HG02973 (cell line): ENCODE measurements at regions not wholly inside any gene's neighbourhood (a gene's known extent, or its start where the extent isn't known, plus 50 kb on each side); places are given as distances from the start of the nearest gene placed in this dataset.
"Not testable (repeated sequence)": the region's sequence is repeated elsewhere in the genome, so short reads cannot be mapped to it uniquely, and the experiment has no call there.

ENCODE experiments used
- ATAC-seq: cut with Tn5 transposase; IDR thresholded peaks from one replicate; pipeline ENCODE4 v1.9.1; 2021; ENCODE audit warnings: moderate library complexity; ENCODE audit not compliant: unreplicated experiment

DNA sequence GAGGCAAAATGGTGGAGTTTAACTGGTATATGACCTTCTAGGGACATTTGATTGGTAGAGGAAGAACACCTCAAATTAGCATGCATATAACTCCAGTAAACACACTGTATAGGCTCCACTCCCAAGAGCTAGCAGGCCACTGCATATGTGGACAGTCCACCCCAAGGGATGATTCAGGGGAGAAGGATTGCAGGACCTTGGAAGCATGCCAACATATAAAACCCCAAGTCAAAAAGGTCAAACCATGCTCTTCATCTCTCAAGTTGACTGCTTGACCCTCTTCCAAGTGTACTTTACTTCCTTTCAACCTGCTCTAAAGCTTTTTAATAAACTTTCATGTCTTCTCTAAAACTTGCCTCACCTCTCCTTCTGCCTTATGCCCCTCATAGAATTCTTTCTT is 459.9 kb upstream of the CCDC179 start:
- ATAC-seq = no peak

DNA sequence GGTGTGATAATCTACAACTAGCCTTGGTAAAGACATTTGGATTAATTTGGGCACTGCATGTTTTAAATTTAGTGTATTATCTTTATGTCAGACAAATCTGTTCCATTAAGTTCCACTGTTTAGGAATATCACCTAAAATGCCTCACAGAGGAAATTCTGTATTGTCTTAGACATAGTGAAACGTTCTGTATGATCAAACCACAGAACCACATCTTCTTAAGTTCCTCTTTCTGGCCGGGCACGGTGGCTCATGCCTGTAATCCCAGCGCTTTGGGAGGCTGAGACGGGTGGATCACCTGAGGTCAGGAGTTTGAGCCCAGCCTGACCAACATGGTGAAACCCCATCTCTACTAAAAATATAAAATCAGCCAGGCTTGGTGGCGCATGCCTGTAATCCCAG is 475.3 kb upstream of the CCDC179 start:
- not testable (repeated sequence) for ATAC-seq

DNA sequence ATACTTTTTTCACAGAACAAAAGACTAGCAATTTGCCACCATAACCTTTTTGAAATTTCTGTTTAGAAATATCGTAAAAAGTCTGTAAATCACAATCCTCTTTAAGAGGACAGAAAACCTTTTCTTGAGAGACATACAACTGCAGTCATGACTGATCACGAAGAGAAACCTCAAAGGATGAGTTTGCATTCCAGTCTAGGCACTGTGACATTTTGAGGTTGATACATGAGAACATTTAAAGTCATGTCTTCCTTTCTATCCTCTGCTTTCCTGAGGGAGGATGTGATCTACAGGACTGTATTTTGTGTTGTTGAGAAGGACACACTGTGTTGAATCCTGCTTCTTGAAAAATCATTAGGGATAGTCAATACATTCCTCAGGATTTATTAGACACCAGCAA is 476.7 kb upstream of the CCDC179 start:
- no peak for ATAC-seq

DNA sequence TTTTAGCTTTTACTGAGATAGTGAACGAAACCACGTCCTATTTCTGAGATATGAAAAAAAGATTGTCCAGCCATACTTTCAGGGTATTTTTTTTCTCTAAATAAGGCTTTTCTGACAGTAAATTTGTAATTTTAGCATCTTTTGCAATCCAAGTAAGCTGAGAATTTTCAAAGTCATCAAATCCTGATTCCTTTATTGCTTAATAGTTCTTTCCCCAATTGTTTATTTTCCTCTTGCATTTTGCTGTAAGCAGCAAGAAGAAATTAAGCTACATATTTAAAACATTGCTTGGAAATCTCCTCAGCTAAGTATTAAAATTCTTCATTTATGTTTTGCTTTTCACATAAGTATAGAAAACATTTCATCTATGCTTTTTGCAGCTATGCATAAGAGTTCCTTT is 493.3 kb upstream of the CCDC179 start:
- ATAC-seq = no peak

DNA sequence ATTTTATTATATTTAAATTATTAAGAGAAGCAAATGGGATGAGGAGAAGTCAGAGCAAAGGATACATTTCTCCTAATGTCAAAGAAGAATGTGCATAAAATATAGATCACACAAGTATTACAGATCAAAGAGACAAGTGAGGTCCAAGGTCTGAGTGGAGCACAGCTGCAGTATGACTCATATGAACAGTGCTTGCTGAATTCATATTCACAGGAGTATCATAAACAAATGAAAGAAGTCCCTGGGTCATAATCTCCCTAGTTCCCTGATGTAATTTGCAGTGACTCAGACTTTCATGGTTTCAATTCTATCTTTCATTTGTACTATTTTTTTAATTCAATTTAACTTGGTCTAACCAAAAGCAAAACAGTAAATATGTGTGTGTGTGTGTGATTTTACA is 499.0 kb upstream of the CCDC179 start:
- ATAC-seq = no peak

DNA sequence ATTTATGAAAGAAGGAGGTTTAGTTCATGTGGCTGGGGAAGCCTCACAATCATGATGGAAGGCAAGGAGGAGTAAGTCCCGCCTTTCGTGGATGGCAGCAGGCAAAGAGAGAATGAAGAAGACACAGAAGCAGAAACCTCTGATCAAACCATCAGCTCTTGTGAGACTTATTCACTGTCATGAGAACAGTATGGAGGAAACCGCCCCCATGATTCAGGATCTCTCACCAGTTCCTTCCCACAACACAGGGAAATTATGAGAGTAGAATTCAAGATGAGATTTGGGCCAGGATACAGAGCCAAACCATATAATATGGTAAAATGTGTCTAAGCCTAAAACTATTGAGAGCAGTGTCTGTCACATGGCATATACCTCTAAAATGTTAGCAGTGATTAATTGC is 503.8 kb upstream of the CCDC179 start:
- no peak for ATAC-seq

DNA sequence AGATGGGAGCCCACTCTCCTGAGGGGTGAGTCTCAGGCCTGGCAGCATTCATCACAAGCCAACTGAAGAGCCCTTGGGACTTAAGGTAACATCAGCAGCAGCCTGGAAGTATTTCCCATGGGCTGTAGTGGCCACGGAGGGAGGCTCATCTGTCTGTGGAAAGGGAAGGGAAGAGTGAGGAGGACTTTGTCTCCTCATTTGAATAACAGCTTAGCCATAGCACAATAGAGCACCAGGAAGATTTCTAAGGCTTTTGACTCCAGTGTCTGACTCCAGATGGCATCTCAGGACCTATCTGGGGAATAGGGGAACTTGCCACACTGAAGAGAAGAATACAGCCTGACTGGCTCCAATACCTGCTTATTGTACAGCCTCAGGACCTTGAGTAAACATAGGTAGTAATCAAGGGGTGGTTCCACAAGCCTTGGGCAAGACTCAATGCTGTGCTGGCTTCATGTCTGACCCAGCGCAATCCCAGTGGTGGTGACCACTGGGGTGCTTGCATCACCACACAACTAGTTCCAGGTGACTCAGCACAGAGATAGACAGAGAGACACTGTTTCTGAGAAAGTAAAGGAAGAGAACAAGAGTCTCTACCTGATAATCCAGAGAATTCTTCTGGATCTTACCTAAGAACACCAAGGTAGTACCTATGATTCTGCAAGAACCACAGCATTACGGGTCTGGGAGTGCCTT is 510.5 kb upstream of the CCDC179 start:
- no peak for ATAC-seq

DNA sequence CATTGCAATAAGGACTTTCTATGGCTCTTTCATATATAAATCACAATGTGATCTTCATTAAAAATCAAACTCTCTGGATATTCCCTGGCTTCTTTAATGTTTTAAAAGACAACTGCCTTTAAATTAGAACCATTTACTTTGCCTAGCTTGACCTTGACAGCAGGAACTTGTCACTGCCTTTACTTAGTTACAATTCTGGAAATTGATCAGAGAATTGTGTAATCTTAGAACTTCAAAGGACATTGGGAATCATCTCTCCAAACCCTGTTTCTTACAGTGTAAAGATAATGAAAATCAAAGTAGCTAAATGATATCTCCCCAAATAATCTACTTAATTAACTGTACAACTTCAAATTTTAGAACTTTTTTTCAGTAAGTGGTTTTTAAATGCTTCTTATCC is 517.6 kb upstream of the CCDC179 start:
- no peak for ATAC-seq

DNA sequence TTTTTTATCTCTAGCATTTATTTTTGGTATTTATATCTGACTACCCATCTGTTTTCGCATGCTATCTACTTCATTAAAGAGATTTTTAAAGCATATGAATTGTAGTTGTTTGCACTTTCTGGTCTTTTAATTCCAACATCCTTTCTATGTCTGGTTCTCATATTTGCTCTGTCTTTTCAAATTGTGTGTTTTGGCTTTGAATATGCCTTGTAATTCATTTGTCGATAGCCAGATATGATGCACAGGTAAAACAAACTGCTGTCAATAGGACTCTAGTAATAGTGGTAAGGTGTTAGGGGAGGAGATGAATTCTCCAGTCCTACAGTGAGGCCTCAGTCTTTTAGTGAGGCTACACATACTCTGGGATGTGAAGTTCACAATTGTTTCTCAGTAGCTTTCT is 530.8 kb upstream of the CCDC179 start:
- ATAC-seq = no peak

DNA sequence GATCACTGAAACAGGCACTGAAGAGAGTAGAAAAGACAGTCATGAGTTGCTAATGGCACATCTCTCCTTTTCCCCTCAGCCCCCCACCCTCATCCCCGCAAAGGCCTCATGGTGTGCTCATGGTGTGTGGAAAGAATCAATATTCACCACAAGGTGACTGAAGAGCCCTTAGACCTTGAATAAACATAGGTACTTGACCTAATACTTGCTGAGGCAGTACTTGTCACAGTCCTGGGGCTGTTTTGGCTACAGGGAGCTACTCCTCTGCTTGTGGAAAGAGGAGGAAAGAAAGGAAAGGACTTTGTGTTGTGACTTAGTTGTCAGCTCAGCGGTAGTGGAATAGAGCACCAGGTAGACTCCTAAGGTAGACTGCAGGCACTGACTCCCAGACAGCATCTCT is 537.8 kb upstream of the CCDC179 start:
- no peak for ATAC-seq

DNA sequence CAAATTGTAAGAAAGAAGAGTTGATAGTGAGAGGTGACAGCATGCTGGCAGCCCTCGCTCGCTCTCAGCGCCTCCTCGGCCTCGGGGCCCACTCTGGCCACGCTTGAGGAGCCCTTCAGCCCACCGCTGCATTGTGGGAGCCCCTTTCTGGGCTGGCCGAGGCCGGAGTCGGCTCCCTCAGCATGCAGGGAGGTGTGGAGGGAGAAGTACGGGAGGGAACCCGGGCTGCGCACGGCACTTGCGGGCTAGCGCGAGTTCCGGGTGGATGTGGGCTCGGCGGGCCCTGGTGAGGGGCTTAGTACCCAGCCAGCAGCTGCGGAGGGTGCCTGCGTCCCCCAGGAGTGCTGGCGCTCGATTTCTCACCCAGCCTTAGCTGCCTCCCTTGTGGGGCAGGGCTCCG is 539.7 kb upstream of the CCDC179 start:
- ATAC-seq = no peak

DNA sequence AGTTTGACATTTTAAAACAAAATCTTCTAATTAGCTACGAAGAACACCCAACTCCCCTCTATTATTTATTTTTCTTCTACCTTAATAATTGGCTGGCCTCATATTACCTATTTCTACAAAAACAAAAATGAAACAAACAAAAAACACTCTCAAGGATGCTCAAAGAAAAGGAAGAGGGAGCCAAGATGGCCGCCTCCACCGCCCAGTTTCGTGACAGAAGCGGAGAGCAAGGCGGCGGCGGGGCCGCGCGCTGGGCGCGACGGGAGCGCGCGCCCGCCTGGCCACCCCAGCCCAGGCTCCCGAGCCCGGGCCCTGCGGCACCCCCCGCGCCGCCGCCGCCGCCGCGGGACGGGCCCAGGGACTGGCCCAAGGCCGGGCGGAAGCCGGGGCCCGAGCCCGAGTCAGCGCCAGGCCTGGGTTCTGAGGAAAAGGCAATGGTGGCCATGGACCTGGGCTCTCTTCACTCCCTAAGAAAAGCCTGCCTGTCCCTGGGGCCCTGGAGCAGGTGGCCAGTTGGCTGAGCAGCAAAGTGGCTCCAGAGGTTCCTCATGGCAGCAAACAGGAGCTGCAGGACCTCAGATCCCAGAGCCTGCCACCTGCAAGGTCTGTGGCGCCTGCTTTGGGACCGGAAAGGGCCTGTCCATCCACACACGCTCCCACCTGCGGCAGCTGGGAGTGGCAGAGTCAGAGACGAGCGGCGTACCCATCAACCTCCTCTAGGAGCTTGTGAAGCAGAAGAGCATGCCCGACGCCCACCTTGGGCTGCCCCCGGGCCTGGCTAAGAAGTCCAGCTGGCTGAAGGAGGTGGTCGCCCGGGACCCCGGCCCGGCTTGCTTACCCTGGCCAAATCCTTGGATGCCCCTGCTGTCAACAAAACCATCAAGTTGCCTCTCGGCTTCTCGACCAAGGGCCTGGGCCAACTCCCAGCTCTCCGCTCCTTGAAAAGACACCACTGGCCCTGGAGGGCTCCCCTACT is 543.2 kb upstream of the CCDC179 start:
- ATAC-seq = no peak

DNA sequence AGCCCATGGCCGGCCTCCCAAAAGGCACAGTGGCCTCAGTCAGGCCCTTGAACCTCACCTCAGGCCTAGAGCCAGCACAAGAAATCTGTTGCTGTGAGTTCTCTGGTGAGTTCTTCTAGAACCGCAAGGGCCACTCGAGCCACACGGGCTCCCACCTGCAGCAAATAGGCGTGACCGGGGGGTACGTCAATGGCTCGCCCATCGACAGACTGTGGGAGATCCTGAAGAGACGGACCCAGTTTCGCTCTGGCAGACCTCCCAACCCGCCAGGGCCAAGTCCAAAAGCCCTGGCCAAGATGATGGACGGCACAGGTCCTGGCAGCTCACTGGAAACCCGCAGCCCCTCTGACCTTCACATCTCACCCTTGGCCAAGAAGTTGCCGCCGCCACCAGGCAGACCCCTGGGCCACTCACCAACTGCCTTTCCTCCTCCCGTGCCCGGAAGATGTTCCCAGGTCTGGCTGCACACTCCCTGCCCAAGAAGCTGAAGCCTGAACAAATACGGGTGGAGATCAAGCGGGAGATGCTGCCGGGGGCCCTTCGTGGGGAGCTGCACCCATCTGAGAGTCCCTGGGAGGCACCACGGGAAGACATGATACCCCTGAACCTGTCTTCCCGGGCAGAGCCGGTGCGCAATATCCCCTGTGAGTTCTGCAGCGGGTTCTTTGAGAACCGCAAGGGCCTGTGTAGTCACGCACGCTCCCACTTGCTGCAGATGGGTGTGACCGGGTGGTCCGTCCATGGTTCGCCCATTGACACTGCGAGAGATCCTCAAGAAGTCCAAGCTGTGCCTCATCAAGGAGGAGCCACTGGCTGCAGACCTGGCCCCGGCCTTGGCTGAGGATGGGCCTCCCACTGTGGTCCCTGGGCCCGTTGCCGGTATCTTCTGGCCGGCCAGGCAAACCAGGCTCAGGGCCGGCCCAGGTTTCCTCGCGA is 544.2 kb upstream of the CCDC179 start:
- ATAC-seq = no peak

DNA sequence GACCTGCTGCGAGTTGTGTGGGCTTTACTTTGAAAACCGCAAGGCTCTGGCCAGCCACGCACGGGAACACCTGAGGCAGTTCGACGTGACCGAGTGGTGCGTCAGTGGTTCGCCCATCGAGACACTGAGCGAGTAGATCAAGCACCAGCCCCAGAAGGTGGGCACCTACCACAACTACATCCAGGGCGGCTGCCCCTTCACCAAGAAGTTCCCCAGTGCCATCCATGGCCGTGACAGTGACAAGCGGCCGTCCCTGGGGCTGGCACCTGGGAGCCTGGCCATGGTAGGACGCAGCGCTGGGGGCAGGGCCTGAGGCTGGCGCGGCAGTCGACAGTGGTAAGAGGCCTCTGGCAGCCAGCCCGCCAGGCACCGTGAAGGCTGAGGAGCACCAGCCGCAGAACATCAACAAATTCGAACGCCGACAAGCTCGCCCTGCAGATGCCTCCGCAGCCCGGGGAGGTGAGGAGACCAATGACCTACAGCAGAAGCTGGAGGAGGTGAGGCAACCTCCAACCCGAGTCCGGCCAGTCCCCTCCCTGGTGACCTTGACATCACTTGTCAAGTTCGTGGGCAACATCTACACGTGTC is 545.2 kb upstream of the CCDC179 start:
- ATAC-seq = no peak

DNA sequence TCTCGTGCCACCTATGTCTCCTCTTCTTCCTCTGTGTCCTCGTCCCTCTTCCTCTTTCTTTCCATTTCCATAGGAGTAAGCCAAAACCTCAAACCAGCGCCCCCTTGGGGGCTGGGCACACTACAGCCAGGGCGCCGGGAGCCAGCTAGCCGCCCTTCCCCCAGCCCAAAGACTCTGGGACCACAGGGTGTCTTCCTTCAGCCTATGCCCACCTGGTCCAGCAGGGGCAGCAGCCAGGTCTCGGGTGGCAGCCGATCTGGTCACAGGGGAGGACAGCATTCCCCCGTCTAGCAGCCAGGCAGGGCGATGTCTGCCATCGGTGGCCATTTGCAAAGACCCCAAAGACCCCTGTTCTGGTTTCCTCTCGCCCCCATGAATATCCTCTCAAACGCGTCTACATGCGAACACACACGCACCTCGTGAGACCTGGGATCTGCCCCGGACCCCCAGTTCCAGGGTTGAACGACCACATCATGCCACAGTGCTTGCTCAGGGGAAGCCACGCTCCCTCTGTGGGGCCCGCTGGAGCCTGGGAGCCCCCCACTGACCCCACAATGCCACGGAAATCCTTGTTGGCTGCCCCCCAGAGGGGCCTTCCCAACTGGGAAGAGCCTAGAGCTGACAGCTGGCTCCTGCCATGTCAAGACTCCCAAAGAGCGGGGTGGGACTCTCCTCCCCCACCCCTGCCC is 546.0 kb upstream of the CCDC179 start:
- ATAC-seq = no peak

DNA sequence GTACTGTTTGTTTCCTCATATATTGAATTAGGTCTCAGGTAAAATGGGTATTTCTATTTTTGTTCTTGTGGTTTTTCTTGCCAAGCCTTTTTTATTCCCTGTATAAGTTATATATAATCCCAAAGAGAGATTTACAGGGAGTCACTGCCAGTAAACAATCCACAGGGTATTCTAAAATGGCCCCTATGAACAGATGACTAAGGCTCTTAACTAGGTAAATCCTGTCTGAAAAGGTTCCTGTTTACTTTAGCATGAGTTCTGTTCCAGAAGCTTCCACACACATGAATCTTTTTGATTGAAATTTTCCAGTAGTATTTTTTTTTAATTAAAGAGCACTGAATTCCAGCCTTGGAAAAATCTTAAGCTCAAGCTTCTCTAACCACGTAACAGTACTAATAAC is 552.8 kb upstream of the CCDC179 start:
- no peak for ATAC-seq

DNA sequence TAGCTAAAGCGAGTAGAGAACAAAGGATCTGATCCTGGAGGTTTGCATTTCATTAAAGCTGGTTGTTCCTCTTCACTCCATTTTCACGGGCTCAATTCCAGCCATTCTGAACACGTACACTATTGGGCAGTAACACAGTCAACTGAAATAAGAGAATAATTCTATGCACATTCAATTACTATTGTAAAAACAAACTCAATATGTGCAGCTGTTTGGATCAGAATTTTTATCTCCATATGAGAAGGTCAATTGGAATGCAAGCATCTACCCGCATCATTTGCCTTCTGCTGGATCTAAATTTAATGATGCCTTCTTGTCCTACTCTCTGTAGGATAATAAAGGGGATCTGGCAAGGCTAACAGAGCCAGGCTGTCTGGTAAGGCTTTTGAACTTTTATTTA is 562.8 kb upstream of the CCDC179 start:
- ATAC-seq = no peak

DNA sequence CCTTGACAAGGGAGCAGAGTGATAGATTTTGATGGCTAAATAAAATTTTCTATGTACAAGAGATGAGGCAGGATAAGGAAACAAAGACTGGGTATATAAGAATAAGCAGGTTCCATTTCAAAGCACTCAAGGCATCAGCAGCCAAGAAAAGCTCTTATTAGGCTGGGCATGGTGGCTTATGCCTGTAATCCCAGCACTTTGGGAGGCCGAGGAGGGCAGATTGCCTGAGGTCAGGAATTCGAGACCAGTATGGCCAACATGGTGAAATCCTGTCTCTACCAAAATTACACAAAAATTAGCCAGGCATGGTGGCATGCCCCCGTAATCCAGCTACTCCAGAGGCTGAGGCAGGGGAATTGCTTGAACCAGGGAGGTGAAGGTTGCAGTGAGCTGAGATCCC is 563.4 kb upstream of the CCDC179 start:
- no peak for ATAC-seq

DNA sequence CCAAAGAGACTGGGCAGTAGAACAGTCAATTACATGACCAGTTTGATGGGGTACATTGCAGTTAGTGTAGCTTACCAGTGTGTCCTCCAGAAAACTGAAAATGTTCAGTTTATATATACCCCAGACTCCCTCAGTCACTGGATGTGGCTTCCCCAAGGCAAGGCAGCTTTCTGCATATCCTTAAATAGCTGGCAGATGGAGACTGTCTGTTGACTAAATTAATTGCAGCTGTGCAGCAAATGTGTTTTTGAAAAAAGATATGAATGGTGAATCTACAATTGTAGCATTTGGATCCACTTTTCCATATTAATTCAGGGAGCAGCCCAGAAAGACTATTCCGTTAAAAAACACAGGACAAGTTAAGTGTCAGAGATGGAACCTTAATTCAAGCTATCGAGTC is 565.1 kb upstream of the CCDC179 start:
- no peak for ATAC-seq

DNA sequence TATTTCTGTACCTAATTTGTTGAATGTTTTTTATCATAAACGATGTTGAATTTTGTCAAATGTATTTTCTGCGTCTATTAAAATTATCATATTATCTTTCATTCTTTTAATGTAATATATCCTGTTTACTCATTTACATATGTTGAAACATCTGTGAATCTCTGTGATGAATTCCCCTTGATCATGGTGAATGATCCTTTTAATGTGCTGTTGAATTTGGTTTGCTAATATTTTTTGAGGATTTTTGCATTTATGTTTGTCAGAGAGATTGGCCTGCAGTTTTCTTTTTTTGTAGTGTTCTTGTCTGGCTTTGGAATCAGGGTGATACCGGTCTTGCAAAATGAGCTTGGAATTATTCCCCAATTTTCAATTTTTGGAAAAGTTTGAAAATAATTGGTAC is 569.3 kb upstream of the CCDC179 start:
- ATAC-seq = no peak
